ENCODE measurements at regions not wholly inside any gene's neighbourhood (a gene's known extent, or its start where the extent isn't known, plus 50 kb on each side); places are given as distances from the start of the nearest gene placed in this dataset.

GRCh38 chr10:28157379-28157778 lies 145.5 kb downstream of the MPP7 start:
- no peaks in the 10 kb centered on the region for H3K27me3 ChIP-seq (replicated peaks; ENCODE audit: insufficient read depth, low read length)
- no peaks in the 10 kb centered on the region for H3K36me3 ChIP-seq (replicated peaks; ENCODE audit: insufficient read depth, low read length)
- H3F3A ChIP-seq (ENCODE audit: insufficient read depth, low read length), result no peaks in the 10 kb centered on the region
- no peak for TF ChIP-seq CTCF (IDR thresholded peaks at IDR 0.05; ENCODE audit: low read length)
- TF ChIP-seq EZH2 (optimal IDR thresholded peaks at IDR 0.05; ENCODE audit: low read depth, low read length), result no peak
- TF ChIP-seq EZH2phosphoT487 (IDR thresholded peaks at IDR 0.05; ENCODE audit: low read length), result no peak
- H3K4me1 ChIP-seq (ENCODE audit: low read length), result no peaks in the 10 kb centered on the region
- H3K27ac ChIP-seq (ENCODE audit: low read length), result no peak overlapping the region
- H3K79me2 ChIP-seq (ENCODE audit: low read length), result no peaks in the 10 kb centered on the region
- H3K4me2 ChIP-seq (ENCODE audit: low read depth, low read length), result no peak overlapping the region
- no peak for DNase-seq
- H4K20me1 ChIP-seq (ENCODE audit: insufficient read depth, low read length), result no peaks in the 10 kb centered on the region
- no peak overlapping the region for H3K9ac ChIP-seq (ENCODE audit: low read length)
- no peak overlapping the region for H3K4me3 ChIP-seq (ENCODE audit: low read length)
- H3K9me2 ChIP-seq (replicated peaks; ENCODE audit: insufficient read depth, low read length), result no peaks in the 10 kb centered on the region
- no peak overlapping the region for H2AFZ ChIP-seq (ENCODE audit: low read length)
- no peaks in the 10 kb centered on the region for H3K9me3 ChIP-seq (replicated peaks; ENCODE audit: insufficient read depth, low read length)

DNA sequence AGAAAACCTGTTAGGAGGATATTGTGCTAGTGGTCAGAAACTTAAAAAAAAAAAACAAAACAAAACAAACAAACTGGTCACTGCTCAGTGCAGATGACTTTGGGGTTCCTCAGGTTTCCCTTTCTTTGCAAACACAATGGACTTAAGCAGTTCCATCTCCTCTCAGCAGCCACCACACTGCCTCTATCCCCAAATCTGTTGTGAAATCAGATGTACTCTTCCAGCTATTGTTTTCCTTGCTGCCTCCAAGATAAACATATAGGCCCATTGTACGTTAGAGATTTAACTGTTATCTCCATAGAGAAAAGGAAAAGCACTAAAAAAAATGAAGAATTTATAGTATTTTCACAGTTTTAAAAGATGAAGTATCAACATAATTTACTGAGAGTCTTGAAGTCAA lies 147.1 kb downstream of the MPP7 start:
- Histone ChIP-seq H3K27me3 (replicated peaks; ENCODE audit: insufficient read depth, low read length) (no peaks in the 10 kb centered on the region), H3F3A (ENCODE audit: insufficient read depth, low read length) (no peaks in the 10 kb centered on the region), H3K27ac (ENCODE audit: low read length) (no peak overlapping the region), H3K36me3 (replicated peaks; ENCODE audit: insufficient read depth, low read length) (no peaks in the 10 kb centered on the region), H3K4me2 (ENCODE audit: low read depth, low read length) (no peak overlapping the region), H4K20me1 (ENCODE audit: insufficient read depth, low read length) (no peaks in the 10 kb centered on the region), H3K9ac (ENCODE audit: low read length) (no peak overlapping the region), H3K9me2 (replicated peaks; ENCODE audit: insufficient read depth, low read length) (no peaks in the 10 kb centered on the region), H3K4me1 (ENCODE audit: low read length) (no peaks in the 10 kb centered on the region), H3K9me3 (replicated peaks; ENCODE audit: insufficient read depth, low read length) (no peaks in the 10 kb centered on the region), H2AFZ (ENCODE audit: low read length) (no peak overlapping the region), H3K4me3 (ENCODE audit: low read length) (no peak overlapping the region), H3K79me2 (ENCODE audit: low read length) (no peaks in the 10 kb centered on the region)
- TF ChIP-seq EZH2 (optimal IDR thresholded peaks at IDR 0.05; ENCODE audit: low read depth, low read length) (no peak), EZH2phosphoT487 (IDR thresholded peaks at IDR 0.05; ENCODE audit: low read length) (no peak), CTCF (IDR thresholded peaks at IDR 0.05; ENCODE audit: low read length) (no peak)
- no peak for DNase-seq

DNA sequence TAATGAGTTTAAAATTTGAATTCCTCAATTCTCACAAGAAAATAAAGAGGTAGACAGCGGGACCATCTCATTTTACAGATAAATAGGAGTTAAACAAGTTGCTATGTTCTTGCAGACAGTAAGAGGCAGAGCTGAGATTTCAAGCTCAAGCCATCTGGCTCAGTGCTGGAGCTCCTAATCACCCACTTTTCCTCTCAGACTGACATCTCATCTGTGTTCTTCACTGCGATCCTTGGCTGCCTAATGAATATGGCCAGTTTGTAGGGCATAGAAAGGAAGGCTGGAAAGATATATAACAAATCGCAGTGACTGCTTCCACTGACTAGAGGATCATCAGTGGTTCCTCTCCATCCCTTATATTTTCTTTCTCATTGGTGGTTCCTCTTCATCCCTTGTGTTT lies 151.2 kb downstream of the MPP7 start:
- H3K36me3 ChIP-seq (replicated peaks; ENCODE audit: insufficient read depth, low read length), result no peaks in the 10 kb centered on the region
- no peaks in the 10 kb centered on the region for H4K20me1 ChIP-seq (ENCODE audit: insufficient read depth, low read length)
- no peak overlapping the region for H3K27ac ChIP-seq (ENCODE audit: low read length)
- H2AFZ ChIP-seq (ENCODE audit: low read length), result no peak overlapping the region
- TF ChIP-seq EZH2phosphoT487 (IDR thresholded peaks at IDR 0.05; ENCODE audit: low read length) (no peak), CTCF (IDR thresholded peaks at IDR 0.05; ENCODE audit: low read length) (no peak), EZH2 (optimal IDR thresholded peaks at IDR 0.05; ENCODE audit: low read depth, low read length) (no peak)
- no peak overlapping the region for H3K4me3 ChIP-seq (ENCODE audit: low read length)
- H3K9me3 ChIP-seq (replicated peaks; ENCODE audit: insufficient read depth, low read length), result no peaks in the 10 kb centered on the region
- H3K4me1 ChIP-seq (ENCODE audit: low read length), result no peaks in the 10 kb centered on the region
- no peaks in the 10 kb centered on the region for H3K79me2 ChIP-seq (ENCODE audit: low read length)
- no peak overlapping the region for H3K4me2 ChIP-seq (ENCODE audit: low read depth, low read length)
- no peak overlapping the region for H3K9ac ChIP-seq (ENCODE audit: low read length)
- H3F3A ChIP-seq (ENCODE audit: insufficient read depth, low read length), result no peaks in the 10 kb centered on the region
- no peaks in the 10 kb centered on the region for H3K27me3 ChIP-seq (replicated peaks; ENCODE audit: insufficient read depth, low read length)
- no peak for DNase-seq
- H3K9me2 ChIP-seq (replicated peaks; ENCODE audit: insufficient read depth, low read length), result no peaks in the 10 kb centered on the region

Data from MM.1S (cell line).